T-cell (primary cell): ENCODE measurements at regions not wholly inside any gene's neighbourhood (a gene's known extent, or its start where the extent isn't known, plus 50 kb on each side); places are given as distances from the start of the nearest gene placed in this dataset.

Source experiments
- ATAC-seq, 4 experiments: fragments of 200-7000 bp in 3 of 4; fragments of 150-1000 bp in 1 of 4; cut with Tn5 transposase; replicated peaks in 1 of 4; 1 replicate in 3 of 4; 2 replicates in 1 of 4; pipeline ENCODE4 v1.10.0; 2021; ENCODE audit warnings: moderate library complexity in 3 of 4, mild to moderate bottlenecking in 2 of 4, moderate number of reproducible peaks in 1 of 4
- CTCF ChIA-PET, 2 donors: fragments of 300-600 bp; sonication (Branson Sonifier 250); formaldehyde crosslinking; loops; one replicate each; lab custom pipeline; 2022; ENCODE audit warnings: antibody characterized with exemption in 2 of 2; lab: Charles Lee
- POLR2A ChIA-PET, 2 donors: fragments of 300-600 bp; sonication (Branson Sonifier 250); formaldehyde crosslinking; loops; one replicate each; lab custom pipeline; 2022; ENCODE audit warnings: antibody characterized with exemption in 2 of 2; lab: Charles Lee
- DNase-seq, 35 experiments: peaks; one replicate each; pipeline versions ENCODE4 v3.0.0 to v3.0.0-alpha.2; 2013 to 2023
- H3K27ac ChIP-seq: one replicate; pipeline ENCODE4 v1.5.1; 2013; ENCODE audit warnings: low read length
- H3K27me3 ChIP-seq, 2 experiments: replicated peaks in 1 of 2; 1 replicate in 1 of 2; 2 replicates in 1 of 2; pipeline versions ENCODE4 v1.6.1 to v1.7.0; 2013; ENCODE audit warnings: low read length in 1 of 2, mixed read lengths in 1 of 2; ENCODE audit not compliant: control insufficient read depth in 2 of 2, insufficient read depth in 2 of 2; ENCODE audit errors: extremely low read depth in 1 of 2
- H3K36me3 ChIP-seq, 2 donors: 1 replicate in 1 of 2; 2 replicates in 1 of 2; pipeline versions ENCODE4 v1.6.1 to v1.7.0; 2013; ENCODE audit warnings: low read length in 1 of 2; ENCODE audit not compliant: control insufficient read depth in 2 of 2, insufficient read depth in 1 of 2; ENCODE audit errors: extremely low read depth in 1 of 2
- H3K4me1 ChIP-seq, 2 experiments: 1 replicate in 1 of 2; 2 replicates in 1 of 2; pipeline versions ENCODE4 v1.6.1 to v1.7.0; 2013; ENCODE audit warnings: low read length in 2 of 2, mixed read lengths in 1 of 2; ENCODE audit not compliant: insufficient read depth in 2 of 2, control insufficient read depth in 1 of 2; ENCODE audit errors: extremely low read depth in 1 of 2
- H3K4me3 ChIP-seq, 2 donors: 1 replicate in 1 of 2; 2 replicates in 1 of 2; pipeline versions ENCODE4 v1.5.1 to v1.7.0; 2013; ENCODE audit warnings: mild to moderate bottlenecking in 2 of 2, low read length in 1 of 2, moderate library complexity in 1 of 2; ENCODE audit not compliant: control insufficient read depth in 1 of 2; ENCODE audit errors: extremely low read depth in 1 of 2
- H3K9me3 ChIP-seq: 2 replicates; pipeline ENCODE4 v1.7.0; 2013
- H3K27ac Mint-ChIP-seq, 2 donors: one replicate each; pipeline ENCODE4 v1.8.0; 2020 to 2021; ENCODE audit warnings: mild to moderate bottlenecking in 2 of 2, mixed read lengths in 2 of 2
- H3K27me3 Mint-ChIP-seq, 2 donors: one replicate each; pipeline ENCODE4 v1.8.0; 2021 to 2022; ENCODE audit warnings: mixed read lengths in 2 of 2
- H3K36me3 Mint-ChIP-seq: one replicate; pipeline ENCODE4 v1.8.0; 2021; ENCODE audit warnings: mixed read lengths
- H3K4me1 Mint-ChIP-seq, 3 donors: one replicate each; pipeline ENCODE4 v1.8.0; 2020 to 2022; ENCODE audit warnings: mixed read lengths in 3 of 3, mild to moderate bottlenecking in 1 of 3
- H3K4me3 Mint-ChIP-seq, 3 donors: one replicate each; pipeline ENCODE4 v1.8.0; 2020 to 2022; ENCODE audit warnings: mild to moderate bottlenecking in 3 of 3, mixed read lengths in 3 of 3, moderate library complexity in 3 of 3
- H3K9me3 Mint-ChIP-seq, 3 donors: one replicate each; pipeline ENCODE4 v1.8.0; 2020 to 2022; ENCODE audit warnings: mixed read lengths in 3 of 3
- WGBS: methylation state at CpG from one replicate; pipeline ENCODE4 v1.1.5; 2013; ENCODE audit warnings: missing lambda C conversion rate; ENCODE audit not compliant: insufficient coverage; 5-methylcytosine and 5-hydroxymethylcytosine counted together

GRCh38 chr1:94713472-94714141 lies 106.5 kb upstream of the SLC44A3 start:
- Histone ChIP-seq H3K4me1 (no peaks in the 10 kb centered on the region), H3K9me3 (no peaks in the 10 kb centered on the region), H3K27me3 (no peaks in the 10 kb centered on the region), H3K36me3 (no peaks in the 10 kb centered on the region), H3K4me3 (no peak overlapping the region), H3K27ac (no peak overlapping the region)
- no peaks in the 10 kb centered on the region for H3K9me3 Mint-ChIP-seq
- no peak overlapping the region for H3K4me3 Mint-ChIP-seq
- H3K27ac Mint-ChIP-seq = no peak overlapping the region
- DNase-seq (peak in 4 of 35 experiments; percentile 2 to 47 (median 9)), ATAC-seq (peak in 1 of 4 experiments; percentile 10)
- no peaks in the 10 kb centered on the region for H3K36me3 Mint-ChIP-seq
- H3K27me3 Mint-ChIP-seq = peaks cover under 1 to 6% of the 10 kb centered on the region in 2 donors
- ChIA-PET POLR2A (no interaction called here), CTCF (interaction anchor here in 1 of 2 donors (0.6 kb wide), 1 partner anchor 28 kb away, joined by 3 read pairs; no protein-coding TSS in a partner anchor)
- H3K4me1 Mint-ChIP-seq = no peaks in the 10 kb centered on the region
- WGBS = 42% methylated on average over 6 of the region's 7 CpGs

- no peak overlapping the region for H3K27ac Mint-ChIP-seq
- peaks cover 0 to 6% of the 10 kb centered on the region in 2 donors for H3K27me3 Mint-ChIP-seq
- H3K4me1 ChIP-seq = no peaks in the 10 kb centered on the region
- no peaks in the 10 kb centered on the region for H3K36me3 ChIP-seq
- H3K27me3 ChIP-seq = no peaks in the 10 kb centered on the region
- no peak overlapping the region for H3K4me3 Mint-ChIP-seq
- ChIA-PET POLR2A (no interaction called here), CTCF (no interaction called here)
- no peak for DNase-seq
- no peak overlapping the region for H3K4me3 ChIP-seq
- H3K9me3 Mint-ChIP-seq = no peaks in the 10 kb centered on the region
- H3K27ac ChIP-seq = no peak overlapping the region
- H3K36me3 Mint-ChIP-seq = no peaks in the 10 kb centered on the region
- no peak for ATAC-seq
- no peaks in the 10 kb centered on the region for H3K9me3 ChIP-seq
- WGBS = 82% methylated on average over 7 of the region's 8 CpGs
- H3K4me1 Mint-ChIP-seq = no peaks in the 10 kb centered on the region
Observed at GRCh38 chr1:94709891-94710581, 110.1 kb upstream of the SLC44A3 start.

- Histone ChIP-seq H3K27ac (no peak overlapping the region), H3K9me3 (no peaks in the 10 kb centered on the region), H3K27me3 (no peaks in the 10 kb centered on the region), H3K4me1 (no peaks in the 10 kb centered on the region), H3K4me3 (no peak overlapping the region), H3K36me3 (no peaks in the 10 kb centered on the region)
- no peaks in the 10 kb centered on the region for H3K9me3 Mint-ChIP-seq
- ATAC-seq (no peak), DNase-seq (no peak)
- no peaks in the 10 kb centered on the region for H3K36me3 Mint-ChIP-seq
- no peaks in the 10 kb centered on the region for H3K4me1 Mint-ChIP-seq
- POLR2A ChIA-PET = no interaction called here
- WGBS = 66% methylated on average over 6 of the region's 8 CpGs
- peaks cover 0 to 6% of the 10 kb centered on the region in 2 donors for H3K27me3 Mint-ChIP-seq
- H3K27ac Mint-ChIP-seq = no peak overlapping the region
- CTCF ChIA-PET = no interaction called here
- no peak overlapping the region for H3K4me3 Mint-ChIP-seq
Observed at GRCh38 chr1:94708811-94709210, 111.3 kb upstream of the SLC44A3 start.

- DNase-seq (no peak), ATAC-seq (no peak)
- no peak overlapping the region for H3K4me3 Mint-ChIP-seq
- POLR2A ChIA-PET = no interaction called here
- H3K27me3 Mint-ChIP-seq = peaks cover 0 to 6% of the 10 kb centered on the region in 2 donors
- 83% methylated on average over 2 of the region's 2 CpGs for WGBS
- no peak overlapping the region for H3K4me3 ChIP-seq
- H3K4me1 ChIP-seq = no peaks in the 10 kb centered on the region
- H3K36me3 Mint-ChIP-seq = no peaks in the 10 kb centered on the region
- no peaks in the 10 kb centered on the region for H3K9me3 ChIP-seq
- no peaks in the 10 kb centered on the region for H3K4me1 Mint-ChIP-seq
- H3K9me3 Mint-ChIP-seq = no peaks in the 10 kb centered on the region
- H3K27ac ChIP-seq = no peak overlapping the region
- no peaks in the 10 kb centered on the region for H3K27me3 ChIP-seq
- H3K36me3 ChIP-seq = no peaks in the 10 kb centered on the region
- CTCF ChIA-PET = no interaction called here
- no peak overlapping the region for H3K27ac Mint-ChIP-seq
Observed at GRCh38 chr1:94708299-94708685, 111.9 kb upstream of the SLC44A3 start.

- no peaks in the 10 kb centered on the region for H3K4me1 ChIP-seq
- DNase-seq = no peak
- Mint-ChIP-seq H3K27ac (no peak overlapping the region), H3K9me3 (no peaks in the 10 kb centered on the region), H3K27me3 (peaks cover 0 to 6% of the 10 kb centered on the region in 2 donors), H3K4me3 (no peak overlapping the region), H3K36me3 (no peaks in the 10 kb centered on the region), H3K4me1 (no peaks in the 10 kb centered on the region)
- no peaks in the 10 kb centered on the region for H3K9me3 ChIP-seq
- H3K27me3 ChIP-seq = no peaks in the 10 kb centered on the region
- no peaks in the 10 kb centered on the region for H3K36me3 ChIP-seq
- CTCF ChIA-PET = no interaction called here
- H3K27ac ChIP-seq = no peak overlapping the region
- no peak overlapping the region for H3K4me3 ChIP-seq
- POLR2A ChIA-PET = no interaction called here
- WGBS = 68% methylated on average over 10 of the region's 13 CpGs
- no peak for ATAC-seq
Observed at GRCh38 chr1:94707321-94708298, 112.5 kb upstream of the SLC44A3 start.

- H3K9me3 ChIP-seq = no peaks in the 10 kb centered on the region
- ATAC-seq (no peak), DNase-seq (no peak)
- no peaks in the 10 kb centered on the region for H3K36me3 ChIP-seq
- Mint-ChIP-seq H3K9me3 (no peaks in the 10 kb centered on the region), H3K27me3 (no peaks in the 10 kb centered on the region), H3K27ac (no peak overlapping the region), H3K4me3 (no peak overlapping the region), H3K4me1 (no peaks in the 10 kb centered on the region), H3K36me3 (no peaks in the 10 kb centered on the region)
- WGBS = 14% methylated on average over 1 of the region's 1 CpG
- no peak overlapping the region for H3K4me3 ChIP-seq
- ChIA-PET POLR2A (no interaction called here), CTCF (no interaction called here)
- H3K4me1 ChIP-seq = no peaks in the 10 kb centered on the region
- H3K27me3 ChIP-seq = no peaks in the 10 kb centered on the region
- no peak overlapping the region for H3K27ac ChIP-seq
Observed at GRCh38 chr1:94702442-94702815, 117.7 kb upstream of the SLC44A3 start.
